Lower leg skin (tissue), 3 donors: ENCODE measurements at regions not wholly inside any gene's neighbourhood (a gene's known extent, or its start where the extent isn't known, plus 50 kb on each side); places are given as distances from the start of the nearest gene placed in this dataset.

Experiments
- POLR2A ChIP-seq, 2 donors: fragments of 450-650 bp; IDR thresholded peaks; one replicate each; pipeline ENCODE4 v1.6.1; 2016 to 2017; ENCODE audit warnings: antibody characterized with exemption in 2 of 2, mild to moderate bottlenecking in 1 of 2, moderate library complexity in 1 of 2
- TF ChIP-seq, protein P1 (sequence below), 3 donors: fragments of 450-650 bp; IDR thresholded peaks; one replicate each; pipeline ENCODE4 v1.5.1; 2016; ENCODE audit warnings: antibody characterized with exemption in 3 of 3, mild to moderate bottlenecking in 3 of 3, moderate library complexity in 2 of 3

- TF ChIP-seq, protein P1, sequence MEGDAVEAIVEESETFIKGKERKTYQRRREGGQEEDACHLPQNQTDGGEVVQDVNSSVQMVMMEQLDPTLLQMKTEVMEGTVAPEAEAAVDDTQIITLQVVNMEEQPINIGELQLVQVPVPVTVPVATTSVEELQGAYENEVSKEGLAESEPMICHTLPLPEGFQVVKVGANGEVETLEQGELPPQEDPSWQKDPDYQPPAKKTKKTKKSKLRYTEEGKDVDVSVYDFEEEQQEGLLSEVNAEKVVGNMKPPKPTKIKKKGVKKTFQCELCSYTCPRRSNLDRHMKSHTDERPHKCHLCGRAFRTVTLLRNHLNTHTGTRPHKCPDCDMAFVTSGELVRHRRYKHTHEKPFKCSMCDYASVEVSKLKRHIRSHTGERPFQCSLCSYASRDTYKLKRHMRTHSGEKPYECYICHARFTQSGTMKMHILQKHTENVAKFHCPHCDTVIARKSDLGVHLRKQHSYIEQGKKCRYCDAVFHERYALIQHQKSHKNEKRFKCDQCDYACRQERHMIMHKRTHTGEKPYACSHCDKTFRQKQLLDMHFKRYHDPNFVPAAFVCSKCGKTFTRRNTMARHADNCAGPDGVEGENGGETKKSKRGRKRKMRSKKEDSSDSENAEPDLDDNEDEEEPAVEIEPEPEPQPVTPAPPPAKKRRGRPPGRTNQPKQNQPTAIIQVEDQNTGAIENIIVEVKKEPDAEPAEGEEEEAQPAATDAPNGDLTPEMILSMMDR (IDR thresholded peaks at IDR 0.05): no peak
- TF ChIP-seq POLR2A (IDR thresholded peaks at IDR 0.05): no peak
Observed at GRCh38 chr13:63307228-63307627, 1891.6 kb upstream of the PCDH20 start.
